KG1 (cell line): ENCODE measurements at regions not wholly inside any gene's neighbourhood (a gene's known extent, or its start where the extent isn't known, plus 50 kb on each side); places are given as distances from the start of the nearest gene placed in this dataset.
"Not testable (repeated sequence)": the region's sequence is repeated elsewhere in the genome, so short reads cannot be mapped to it uniquely, and the experiment has no call there.

Experiments
- DNase-seq: peaks from one replicate; lab custom pipeline; 2025; lab: John Stamatoyannopoulos, UW

GRCh38 chr3:167102071-167102470 is 278.0 kb downstream of the ZBBX start:
- DNase-seq, result no peak

- DNase-seq, result no peak
These were observed 279.4 kb downstream of the ZBBX start for GRCh38 chr3:167100651-167101050.

GRCh38 chr3:167100200-167100599 is 279.9 kb downstream of the ZBBX start:
- no peak for DNase-seq

GRCh38 chr3:167095976-167096375 is 284.1 kb downstream of the ZBBX start:
- DNase-seq, result no peak

- DNase-seq, result no peak
These were observed 285.5 kb downstream of the ZBBX start for GRCh38 chr3:167094632-167095031.

GRCh38 chr3:167091226-167091625 is 288.9 kb downstream of the ZBBX start:
- no peak for DNase-seq

- peak; percentile 13 for DNase-seq
These were observed 295.6 kb downstream of the ZBBX start for GRCh38 chr3:167084545-167084944.

- no peak for DNase-seq
These were observed 302.0 kb downstream of the ZBBX start for GRCh38 chr3:167078070-167078622.

GRCh38 chr3:167067787-167068161 is 312.3 kb downstream of the ZBBX start:
- no peak for DNase-seq

- no peak for DNase-seq
These were observed 312.9 kb downstream of the ZBBX start for GRCh38 chr3:167066977-167067786.

- no peak for DNase-seq
These were observed 322.5 kb downstream of the ZBBX start for GRCh38 chr3:167057581-167057980.

GRCh38 chr3:167054926-167055325 is 325.2 kb downstream of the ZBBX start:
- no peak for DNase-seq

- no peak for DNase-seq
These were observed 328.7 kb downstream of the ZBBX start for GRCh38 chr3:167051421-167051820.

- DNase-seq, result no peak
These were observed 346.2 kb downstream of the ZBBX start for GRCh38 chr3:167033866-167034265.

GRCh38 chr3:167032267-167032876 is 347.7 kb downstream of the ZBBX start:
- DNase-seq, result peak; percentile 14

- no peak for DNase-seq
These were observed 348.6 kb downstream of the ZBBX start for GRCh38 chr3:167031364-167032049.

- no peak for DNase-seq
These were observed 349.9 kb downstream of the ZBBX start for GRCh38 chr3:167030082-167030725.

GRCh38 chr3:167019503-167019902 is 360.6 kb downstream of the ZBBX start:
- not testable (repeated sequence) for DNase-seq

GRCh38 chr3:167018591-167019111 is 361.4 kb downstream of the ZBBX start:
- not testable (repeated sequence) for DNase-seq

GRCh38 chr3:167012691-167013090 is 367.4 kb downstream of the ZBBX start:
- no peak for DNase-seq

- DNase-seq, result no peak
These were observed 371.3 kb downstream of the ZBBX start for GRCh38 chr3:167008791-167009190.

GRCh38 chr3:167001374-167001773 is 378.7 kb downstream of the ZBBX start:
- no peak for DNase-seq
